Lower lobe of right lung (tissue), 2 donors: ENCODE measurements at regions not wholly inside any gene's neighbourhood (a gene's known extent, or its start where the extent isn't known, plus 50 kb on each side); places are given as distances from the start of the nearest gene placed in this dataset.

Experiments
- ATAC-seq, 2 donors: fragments of 200-7000 bp; cut with Tn5 transposase; one replicate each; pipeline ENCODE4 v1.9.1; 2020 to 2022; ENCODE audit warnings: mild to moderate bottlenecking in 2 of 2, moderate library complexity in 2 of 2
- DNase-seq: peaks from one replicate; pipeline ENCODE4 v3.0.0-alpha.2; 2020
- H3K27ac ChIP-seq: fragments of 200-600 bp; one replicate; pipeline ENCODE4 v1.8.0; 2022
- H3K27me3 ChIP-seq: fragments of 200-600 bp; one replicate; pipeline ENCODE4 v1.8.0; 2022; ENCODE audit warnings: low read depth
- H3K36me3 ChIP-seq: fragments of 200-600 bp; one replicate; pipeline ENCODE4 v1.8.0; 2022; ENCODE audit warnings: mild to moderate bottlenecking
- H3K4me1 ChIP-seq: fragments of 200-600 bp; one replicate; pipeline ENCODE4 v1.8.0; 2022
- H3K4me3 ChIP-seq: fragments of 200-600 bp; one replicate; pipeline ENCODE4 v1.8.0; 2022; ENCODE audit warnings: mild to moderate bottlenecking
- H3K9me3 ChIP-seq: fragments of 200-600 bp; one replicate; pipeline ENCODE4 v1.8.0; 2022
- CTCF ChIP-seq: fragments of 200-600 bp; IDR thresholded peaks from one replicate; pipeline ENCODE4 v1.8.0; 2022; ENCODE audit warnings: antibody characterized with exemption, mild to moderate bottlenecking
- intact Hi-C: fragments of 100-400 bp; cut with DNase I; formaldehyde crosslinking; loops from one replicate; pipeline ENCODE4 v1.11.0; 2022
- donor health status: DM: no; HTN: yes; CAD: no; lungs with severe emphysema.

GRCh38 chr4:65865489-65865888 lies 195.2 kb upstream of the EPHA5 start:
- H3K9me3 ChIP-seq = no peaks in the 10 kb centered on the region
- intact Hi-C loops = no loop called here
- no peaks in the 10 kb centered on the region for H3K27me3 ChIP-seq
- DNase-seq (no peak), ATAC-seq (no peak)
- no peak overlapping the region for H3K4me3 ChIP-seq
- no peaks in the 10 kb centered on the region for H3K4me1 ChIP-seq
- no peaks in the 10 kb centered on the region for H3K36me3 ChIP-seq
- no peak for TF ChIP-seq CTCF
- no peak overlapping the region for H3K27ac ChIP-seq

- ATAC-seq = no peak
- intact Hi-C loops = no loop called here
Measured at GRCh38 chr4:65861993-65862392, 191.7 kb upstream of the EPHA5 start.

GRCh38 chr4:65845199-65845773 lies 175.0 kb upstream of the EPHA5 start:
- Histone ChIP-seq H3K4me1 (no peaks in the 10 kb centered on the region), H3K27ac (no peak overlapping the region), H3K9me3 (no peaks in the 10 kb centered on the region), H3K36me3 (no peaks in the 10 kb centered on the region), H3K27me3 (no peaks in the 10 kb centered on the region), H3K4me3 (no peak overlapping the region)
- intact Hi-C loops = no loop called here
- no peak for TF ChIP-seq CTCF
- DNase-seq (no peak), ATAC-seq (no peak)

More at GRCh38 chr4:65861993-65862392, 191.7 kb upstream of the EPHA5 start:
- Histone ChIP-seq H3K9me3 (no peaks in the 10 kb centered on the region), H3K4me3 (no peak overlapping the region), H3K27ac (no peak overlapping the region), H3K36me3 (no peaks in the 10 kb centered on the region), H3K27me3 (no peaks in the 10 kb centered on the region), H3K4me1 (no peaks in the 10 kb centered on the region)
- no peak for DNase-seq
- no peak for TF ChIP-seq CTCF

GRCh38 chr4:65839164-65839931 lies 169.1 kb upstream of the EPHA5 start:
- H3K36me3 ChIP-seq = no peaks in the 10 kb centered on the region
- H3K27me3 ChIP-seq = no peaks in the 10 kb centered on the region
- no peaks in the 10 kb centered on the region for H3K4me1 ChIP-seq
- H3K4me3 ChIP-seq = no peak overlapping the region
- H3K27ac ChIP-seq = no peak overlapping the region
- no peak for DNase-seq
- no peak for TF ChIP-seq CTCF
- no peaks in the 10 kb centered on the region for H3K9me3 ChIP-seq
- ATAC-seq = no peak
- intact Hi-C loops = no loop called here

GRCh38 chr4:65834707-65835106 lies 164.4 kb upstream of the EPHA5 start:
- no peak for ATAC-seq
- Histone ChIP-seq H3K36me3 (no peaks in the 10 kb centered on the region), H3K4me1 (no peaks in the 10 kb centered on the region), H3K27ac (no peak overlapping the region), H3K27me3 (no peaks in the 10 kb centered on the region), H3K9me3 (no peaks in the 10 kb centered on the region), H3K4me3 (no peak overlapping the region)
- DNase-seq = no peak
- TF ChIP-seq CTCF = no peak
- intact Hi-C loops = no loop called here
